ENCODE measurements at regions not wholly inside any gene's neighbourhood (a gene's known extent, or its start where the extent isn't known, plus 50 kb on each side); places are given as distances from the start of the nearest gene placed in this dataset.
"Not testable (repeated sequence)": the region's sequence is repeated elsewhere in the genome, so short reads cannot be mapped to it uniquely, and the experiment has no call there.

- Histone ChIP-seq H3K27me3 (replicated peaks) (no peaks in the 10 kb centered on the region), H3K36me3 (no peaks in the 10 kb centered on the region; the same call in 1 of the 2 replicates), H3K4me3 (no peak overlapping the region), H3K9me3 (replicated peaks) (no peaks in the 10 kb centered on the region), H3K4me1 (replicated peaks) (peaks cover 44% of the 10 kb centered on the region), H3K27ac (no peak overlapping the region)
- DNase-seq (ENCODE audit: low read depth in 1 of 2, low spot score in 2 of 2) = no peak
These were observed 83.2 kb upstream of the MYO10 start for GRCh38 chr5:17019324-17019723.

GRCh38 chr5:17020678-17021601, 84.9 kb upstream of the MYO10 start:
- H3K4me1 ChIP-seq (replicated peaks) = peaks cover 53% of the 10 kb centered on the region
- H3K4me3 ChIP-seq = 0 out of 2 replicates have a peak overlapping the region, but pooled peaks have one; percentile 2
- peak in 1 of 2 experiments; percentile 60 for DNase-seq (ENCODE audit: low read depth in 1 of 2, low spot score in 2 of 2)
- no peaks in the 10 kb centered on the region for H3K27me3 ChIP-seq (replicated peaks)
- H3K36me3 ChIP-seq = no peaks in the 10 kb centered on the region; the same call in 1 of the 2 replicates
- peak overlapping the region; percentile 74 for H3K27ac ChIP-seq
- no peaks in the 10 kb centered on the region for H3K9me3 ChIP-seq (replicated peaks)

GRCh38 chr5:17021602-17021932, 85.5 kb upstream of the MYO10 start:
- Histone ChIP-seq H3K4me1 (replicated peaks) (peaks cover 53% of the 10 kb centered on the region), H3K9me3 (replicated peaks) (no peaks in the 10 kb centered on the region), H3K4me3 (no peak overlapping the region), H3K36me3 (no peaks in the 10 kb centered on the region; the same call in 1 of the 2 replicates), H3K27me3 (replicated peaks) (no peaks in the 10 kb centered on the region), H3K27ac (peak overlapping the region; percentile 74)
- DNase-seq (ENCODE audit: low read depth in 1 of 2, low spot score in 2 of 2) = peak in 1 of 2 experiments; percentile 47

GRCh38 chr5:17022296-17022695, 86.2 kb upstream of the MYO10 start:
- peaks cover 53% of the 10 kb centered on the region for H3K4me1 ChIP-seq (replicated peaks)
- no peaks in the 10 kb centered on the region; the same call in 1 of the 2 replicates for H3K36me3 ChIP-seq
- H3K9me3 ChIP-seq (replicated peaks) = no peaks in the 10 kb centered on the region
- no peaks in the 10 kb centered on the region for H3K27me3 ChIP-seq (replicated peaks)
- peak overlapping the region; percentile 74 for H3K27ac ChIP-seq
- no peak overlapping the region for H3K4me3 ChIP-seq
- DNase-seq (ENCODE audit: low read depth in 1 of 2, low spot score in 2 of 2) = no peak

GRCh38 chr5:17024686-17025180, 88.6 kb upstream of the MYO10 start:
- peaks cover 57% of the 10 kb centered on the region for H3K4me1 ChIP-seq (replicated peaks)
- no peaks in the 10 kb centered on the region; the same call in 1 of the 2 replicates for H3K36me3 ChIP-seq
- H3K9me3 ChIP-seq (replicated peaks) = no peaks in the 10 kb centered on the region
- DNase-seq (ENCODE audit: low read depth in 1 of 2, low spot score in 2 of 2) = peak; percentile 85 to 97
- H3K4me3 ChIP-seq = no peak overlapping the region
- no peaks in the 10 kb centered on the region for H3K27me3 ChIP-seq (replicated peaks)
- peak overlapping the region; percentile 89 for H3K27ac ChIP-seq

- H3K9me3 ChIP-seq (replicated peaks); DNase-seq (ENCODE audit: low read depth in 1 of 2, low spot score in 2 of 2); H3K4me1 ChIP-seq (replicated peaks); H3K27me3 ChIP-seq (replicated peaks); H3K4me3 ChIP-seq; H3K27ac ChIP-seq; H3K36me3 ChIP-seq: not testable (repeated sequence)
These were observed 95.7 kb upstream of the MYO10 start for GRCh38 chr5:17031659-17032277.

GRCh38 chr5:17032314-17032985, 96.4 kb upstream of the MYO10 start:
- H3K4me1 ChIP-seq (replicated peaks) = peaks cover 11% of the 10 kb centered on the region
- not testable (repeated sequence) for H3K9me3 ChIP-seq (replicated peaks); DNase-seq (ENCODE audit: low read depth in 1 of 2, low spot score in 2 of 2); H3K36me3 ChIP-seq; H3K4me3 ChIP-seq; H3K27ac ChIP-seq; H3K27me3 ChIP-seq (replicated peaks)

GRCh38 chr5:17034992-17035391, 98.9 kb upstream of the MYO10 start:
- not testable (repeated sequence) for H3K27me3 ChIP-seq (replicated peaks); H3K9me3 ChIP-seq (replicated peaks)

GRCh38 chr5:17037751-17038150, 101.7 kb upstream of the MYO10 start:
- Histone ChIP-seq H3K4me3 (no peak overlapping the region), H3K27me3 (replicated peaks) (no peaks in the 10 kb centered on the region), H3K27ac (peak overlapping the region; percentile 49), H3K36me3 (no peaks in the 10 kb centered on the region; the same call in 1 of the 2 replicates), H3K4me1 (replicated peaks) (peaks cover 24% of the 10 kb centered on the region), H3K9me3 (replicated peaks) (no peaks in the 10 kb centered on the region)
- DNase-seq (ENCODE audit: low read depth in 1 of 2, low spot score in 2 of 2) = peak in 1 of 2 experiments; percentile 83

More at GRCh38 chr5:17034992-17035391, 98.9 kb upstream of the MYO10 start:
- not testable (repeated sequence) for H3K27ac ChIP-seq; H3K36me3 ChIP-seq; DNase-seq (ENCODE audit: low read depth in 1 of 2, low spot score in 2 of 2); H3K4me3 ChIP-seq
- peaks cover 21% of the 10 kb centered on the region for H3K4me1 ChIP-seq (replicated peaks)

- DNase-seq (ENCODE audit: low read depth in 1 of 2, low spot score in 2 of 2) = no peak
- no peak overlapping the region for H3K4me3 ChIP-seq
- no peaks in the 10 kb centered on the region for H3K9me3 ChIP-seq (replicated peaks)
- H3K36me3 ChIP-seq = no peaks in the 10 kb centered on the region; the same call in 1 of the 2 replicates
- H3K27me3 ChIP-seq (replicated peaks) = no peaks in the 10 kb centered on the region
- peaks cover 25% of the 10 kb centered on the region for H3K4me1 ChIP-seq (replicated peaks)
- no peak overlapping the region for H3K27ac ChIP-seq
These were observed 103.1 kb upstream of the MYO10 start for GRCh38 chr5:17039170-17039569.

GRCh38 chr5:17042041-17042440, 106.0 kb upstream of the MYO10 start:
- DNase-seq (ENCODE audit: low read depth in 1 of 2, low spot score in 2 of 2) = no peak
- Histone ChIP-seq H3K9me3 (replicated peaks) (no peaks in the 10 kb centered on the region), H3K27ac (no peak overlapping the region), H3K27me3 (replicated peaks) (no peaks in the 10 kb centered on the region), H3K4me1 (replicated peaks) (peaks cover 36% of the 10 kb centered on the region), H3K4me3 (no peak overlapping the region), H3K36me3 (no peaks in the 10 kb centered on the region; the same call in 1 of the 2 replicates)

- H3K4me1 ChIP-seq (replicated peaks) = peaks cover 17% of the 10 kb centered on the region
- peak in 1 of 2 experiments; percentile 77 for DNase-seq (ENCODE audit: low read depth in 1 of 2, low spot score in 2 of 2)
These were observed 110.2 kb upstream of the MYO10 start for GRCh38 chr5:17046320-17046719.

GRCh38 chr5:17050236-17050635, 114.1 kb upstream of the MYO10 start:
- no peak overlapping the region for H3K4me3 ChIP-seq
- no peaks in the 10 kb centered on the region for H3K36me3 ChIP-seq
- H3K9me3 ChIP-seq (replicated peaks) = no peaks in the 10 kb centered on the region
- H3K27me3 ChIP-seq (replicated peaks) = no peaks in the 10 kb centered on the region
- no peak overlapping the region for H3K27ac ChIP-seq
- peaks cover 30% of the 10 kb centered on the region for H3K4me1 ChIP-seq (replicated peaks)
- no peak for DNase-seq (ENCODE audit: low read depth in 1 of 2, low spot score in 2 of 2)

More at GRCh38 chr5:17046320-17046719, 110.2 kb upstream of the MYO10 start:
- H3K36me3 ChIP-seq = no peaks in the 10 kb centered on the region
- no peak overlapping the region for H3K4me3 ChIP-seq
- no peaks in the 10 kb centered on the region for H3K9me3 ChIP-seq (replicated peaks)
- H3K27ac ChIP-seq = no peak overlapping the region
- no peaks in the 10 kb centered on the region for H3K27me3 ChIP-seq (replicated peaks)

Data from SJSA1 (cell line).